K562 (cell line): ENCODE measurements at regions not wholly inside any gene's neighbourhood (a gene's known extent, or its start where the extent isn't known, plus 50 kb on each side); places are given as distances from the start of the nearest gene placed in this dataset.

Experiments
- ATAC-seq: fragments of 200-7000 bp; cut with Tn5 transposase; 3 replicates; pipeline ENCODE4 v1.9.1; 2020; ENCODE audit warnings: moderate library complexity
- BruUV-seq: library from RNA; stranded (reverse); fragments of 400-500 nt; replicated peaks from 2 replicates; lab custom pipeline; 2021; lab: Mats Ljungman, UMichigan
- CTCF ChIA-PET: fragments of 300-600 bp; formaldehyde crosslinking; extraction: SDS; loops from one replicate; lab custom pipeline; 2021; ENCODE audit warnings: low intra/inter-chr PET ratio; lab: Yijun Ruan, JAX
- POLR2A ChIA-PET: fragments of 300-600, 350-650 bp; sonication (Branson Sonifier 250); formaldehyde crosslinking; extraction: SDS; loops from one replicate; lab custom pipeline; 2021; ENCODE audit warnings: antibody characterized with exemption, inconsistent platforms; lab: Yijun Ruan, JAX
- DNase-seq, 4 experiments: peaks; one replicate each; pipeline versions ENCODE4 v3.0.0 to v3.0.0-alpha.2; 2011 to 2018; ENCODE audit warnings: low spot score in 3 of 4, mixed read lengths in 3 of 4; ENCODE audit errors: extremely low read depth in 1 of 4
- FAIRE-seq: peaks from 2 replicates; lab custom pipeline; 2011; peaks lifted over from hg19 to GRCh38; lab: Jason Lieb, UNC
- H2AFZ ChIP-seq: 2 replicates; pipeline ENCODE4 v1.6.0; 2011; ENCODE audit warnings: low read depth, low read length, control low read depth, inconsistent platforms
- H3K27ac ChIP-seq: fragments of 200-600 bp; 3 replicates; pipeline ENCODE4 v1.8.0; 2011; ENCODE audit warnings: low read depth, mild to moderate bottlenecking, control low read depth, inconsistent platforms, low read length, moderate library complexity, mixed read lengths; ENCODE audit errors: extremely low read depth
- H3K27me3 ChIP-seq, 2 experiments: fragments of 300-600 bp in 1 of 2; 2 replicates in 1 of 2; 3 replicates in 1 of 2; pipeline versions ENCODE4 v1.6.0 to v1.8.0; 2011; ENCODE audit warnings: inconsistent platforms in 2 of 2, low read length in 2 of 2, mild to moderate bottlenecking in 1 of 2, mixed read lengths in 1 of 2, moderate library complexity in 1 of 2; ENCODE audit not compliant: control insufficient read depth in 2 of 2, insufficient read depth in 2 of 2
- H3K36me3 ChIP-seq: fragments of 300-600 bp; 3 replicates; pipeline ENCODE4 v1.8.0; 2011; ENCODE audit warnings: mild to moderate bottlenecking, low read length, inconsistent platforms; ENCODE audit not compliant: control insufficient read depth, insufficient read depth
- H3K4me1 ChIP-seq, 2 experiments: fragments of 200-600 bp in 1 of 2; replicated peaks in 1 of 2; 2 replicates in 1 of 2; 3 replicates in 1 of 2; pipeline versions ENCODE4 v1.5.1 to v1.8.0; 2011; ENCODE audit warnings: inconsistent platforms in 2 of 2, low read length in 2 of 2, mild to moderate bottlenecking in 1 of 2, mixed read lengths in 1 of 2, moderate library complexity in 1 of 2; ENCODE audit not compliant: control insufficient read depth in 2 of 2, insufficient read depth in 2 of 2
- H3K4me2 ChIP-seq: 2 replicates; pipeline ENCODE4 v1.6.1; 2011; ENCODE audit warnings: low read length, control low read depth, inconsistent platforms, mixed read lengths; ENCODE audit not compliant: insufficient read depth
- H3K4me3 ChIP-seq: fragments of 200-600 bp; sonication (generic), shearing (Covaris generic); 2 replicates; pipeline ENCODE4 v1.5.1; 2016; ENCODE audit warnings: control low read depth, inconsistent platforms
- H3K79me2 ChIP-seq: fragments of 200-600 bp; 3 replicates; pipeline ENCODE4 v1.8.0; 2011; ENCODE audit warnings: low read length, inconsistent platforms; ENCODE audit not compliant: control insufficient read depth, insufficient read depth
- H3K9ac ChIP-seq, 2 experiments: 2 replicates each; pipeline versions ENCODE4 v1.6.0 to v1.6.1; 2011; ENCODE audit warnings: low read depth in 2 of 2, low read length in 2 of 2, control low read depth in 1 of 2, inconsistent platforms in 1 of 2, mild to moderate bottlenecking in 1 of 2, mixed read lengths in 1 of 2; ENCODE audit not compliant: insufficient read depth in 1 of 2
- H3K9me1 ChIP-seq: one replicate; pipeline ENCODE4 v1.6.0; 2011; ENCODE audit warnings: inconsistent platforms, mild to moderate bottlenecking, low read length, moderate library complexity; ENCODE audit not compliant: control insufficient read depth, insufficient read depth
- H3K9me3 ChIP-seq: replicated peaks from 2 replicates; pipeline ENCODE4 v1.5.1; 2011; ENCODE audit warnings: low read depth, low read length, inconsistent platforms; ENCODE audit not compliant: control insufficient read depth, insufficient read depth
- H4K20me1 ChIP-seq: replicated peaks from 2 replicates; pipeline ENCODE4 v1.6.1; 2011; ENCODE audit warnings: low read length, inconsistent platforms, mixed read lengths; ENCODE audit not compliant: control insufficient read depth, insufficient read depth
- ARNT ChIP-seq, 2 experiments: fragments of 450-650 bp; IDR thresholded peaks; 2 replicates each; pipeline ENCODE4 v1.6.1; 2016; ENCODE audit warnings: mild to moderate bottlenecking in 1 of 2
- CBX2 ChIP-seq: fragments of 200-600 bp; sonication (generic); IDR thresholded peaks from one replicate; pipeline ENCODE4 v1.6.1; 2012; ENCODE audit warnings: mild to moderate bottlenecking, low read length, inconsistent platforms; ENCODE audit not compliant: insufficient read depth, poor library complexity, severe bottlenecking
- GATAD2B ChIP-seq: fragments of 450-650 bp; IDR thresholded peaks from 2 replicates; pipeline ENCODE4 v1.6.1; 2017; ENCODE audit warnings: mild to moderate bottlenecking, borderline replicate concordance
- HDGF ChIP-seq: fragments of 450-650 bp; IDR thresholded peaks from 2 replicates; pipeline ENCODE4 v1.6.1; 2016
- NCOA2 ChIP-seq, 2 experiments: fragments of 450-650 bp; IDR thresholded peaks; 2 replicates each; pipeline ENCODE4 v1.6.1; 2018; ENCODE audit warnings: mild to moderate bottlenecking in 2 of 2, moderate library complexity in 1 of 2; ENCODE audit not compliant: partially characterized antibody in 2 of 2
- NCOA6 ChIP-seq: fragments of 450-650 bp; IDR thresholded peaks from 2 replicates; pipeline ENCODE4 v1.6.1; 2017; ENCODE audit warnings: mild to moderate bottlenecking
- NFIX ChIP-seq: fragments of 250-450 bp; sonication (Bioruptor Pico); IDR thresholded peaks from 2 replicates; pipeline ENCODE4 v1.4.0; 2020; ENCODE audit warnings: low read depth, mild to moderate bottlenecking, moderate library complexity
- NR4A1 ChIP-seq, 2 experiments: fragments of 250-450 bp in 1 of 2; fragments of 450-650 bp in 1 of 2; sonication (Bioruptor Pico) in 1 of 2; IDR thresholded peaks; 2 replicates each; pipeline versions ENCODE4 v1.4.0 to v1.6.1; 2016 to 2020; ENCODE audit warnings: mild to moderate bottlenecking in 2 of 2, missing compliant biosample characterization in 1 of 2, missing genetic modification characterization in 1 of 2, moderate library complexity in 1 of 2
- POU5F1 ChIP-seq: fragments of 150-350 bp; IDR thresholded peaks from 2 replicates; pipeline ENCODE4 v1.6.1; 2014; ENCODE audit warnings: borderline replicate concordance, low read length, low read depth, mild to moderate bottlenecking; ENCODE audit not compliant: partially characterized antibody
- TCF7L2 ChIP-seq: fragments of 150-350 bp; IDR thresholded peaks from 2 replicates; pipeline ENCODE4 v1.6.1; 2016; ENCODE audit warnings: low read depth, mild to moderate bottlenecking, low read length, moderate library complexity
- ZFPM2 ChIP-seq: fragments of 250-450 bp; sonication (Bioruptor Pico); IDR thresholded peaks from 2 replicates; pipeline ENCODE4 v1.5.1; 2022; ENCODE audit warnings: mild to moderate bottlenecking
- ZNF584 ChIP-seq: fragments of 200-800 bp; sonication (Bioruptor generic); IDR thresholded peaks from 2 replicates; pipeline ENCODE4 v1.6.1; 2016; ENCODE audit warnings: low read depth, mild to moderate bottlenecking, missing genetic modification characterization, missing compliant biosample characterization
- ZNF644 ChIP-seq: fragments of 200-800 bp; sonication (Bioruptor generic); IDR thresholded peaks from 2 replicates; pipeline ENCODE4 v1.6.1; 2016; ENCODE audit warnings: low read depth, missing genetic modification characterization, missing compliant biosample characterization
- ZNF79 ChIP-seq: fragments of 250-450 bp; sonication (Bioruptor Pico); IDR thresholded peaks from 2 replicates; pipeline ENCODE4 v1.4.0; 2020; ENCODE audit warnings: low read depth, mild to moderate bottlenecking, moderate library complexity
- WGBS: fragments of 100-300 bp; shearing (Covaris generic); methylation state at CpG from one replicate; pipeline ENCODE4 v1.1.6; 2016; ENCODE audit warnings: low coverage, mixed read lengths; ENCODE audit not compliant: insufficient coverage; ENCODE audit errors: missing lambda C conversion rate; 5-methylcytosine and 5-hydroxymethylcytosine counted together
- in situ Hi-C: fragments of 300-500 bp; cut with MboI; formaldehyde crosslinking; loops from 4 replicates; pipeline ENCODE4 v1.15.0; 2018; ENCODE audit warnings: inconsistent platforms, mixed read lengths
- intact Hi-C: fragments of 100-400 bp; cut with micrococcal nuclease; formaldehyde crosslinking; loops from 2 replicates; pipeline ENCODE4 v1.14.2; 2022
- TF ChIP-seq, protein P1 (sequence below): fragments of 450-650 bp; IDR thresholded peaks from 2 replicates; pipeline ENCODE4 v1.6.1; 2016; ENCODE audit warnings: borderline replicate concordance
- TF ChIP-seq, protein P2 (sequence below): sonication (generic); formaldehyde crosslinking; IDR thresholded peaks from 2 replicates; pipeline ENCODE4 v1.8.0; 2022; ENCODE audit warnings: missing genetic modification reagents, mild to moderate bottlenecking, moderate library complexity, borderline replicate concordance
- TF ChIP-seq, protein P3 (sequence below): fragments of 250-450 bp; sonication (Bioruptor Pico); IDR thresholded peaks from 2 replicates; pipeline ENCODE4 v1.5.0; 2020; ENCODE audit warnings: mild to moderate bottlenecking
- TF ChIP-seq, protein P4 (sequence below), 2 experiments: fragments of 250-450 bp in 1 of 2; fragments of 450-650 bp in 1 of 2; sonication (Bioruptor Pico) in 1 of 2; IDR thresholded peaks; 2 replicates each; pipeline versions ENCODE4 v1.6.1 to v1.8.0; 2016 to 2021; ENCODE audit warnings: mild to moderate bottlenecking in 2 of 2, moderate library complexity in 2 of 2, missing compliant biosample characterization in 1 of 2, missing genetic modification characterization in 1 of 2

DNA sequence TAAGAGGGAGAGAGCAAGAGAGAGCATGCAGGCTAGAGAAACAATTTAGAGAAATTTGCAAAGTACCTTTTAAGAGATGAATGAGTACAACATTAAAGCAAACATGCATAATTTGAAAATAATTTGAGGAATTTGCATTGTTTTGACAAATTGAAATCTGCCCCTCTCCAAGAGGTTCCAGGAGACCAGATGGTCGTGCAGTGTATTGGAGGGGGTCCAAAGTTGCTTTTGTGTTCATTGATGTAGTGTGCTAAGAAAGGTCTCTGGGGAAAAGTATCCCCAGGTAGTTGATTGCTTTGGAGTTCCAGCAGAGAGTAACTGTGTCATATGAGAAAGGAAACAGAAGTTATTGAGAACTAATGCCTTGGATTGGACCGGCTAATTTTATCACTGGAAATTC, 635.0 kb upstream of the TENM3 start:
- Histone ChIP-seq H3K27ac (no peak overlapping the region), H3K9me3 (no peaks in the 10 kb centered on the region), H4K20me1 (no peaks in the 10 kb centered on the region), H3K9ac (no peak overlapping the region), H3K4me2 (no peak overlapping the region), H3K4me1 (no peaks in the 10 kb centered on the region), H3K4me3 (no peak overlapping the region), H3K9me1 (no peaks in the 10 kb centered on the region), H3K79me2 (no peaks in the 10 kb centered on the region), H3K36me3 (no peaks in the 10 kb centered on the region), H3K27me3 (no peaks in the 10 kb centered on the region), H2AFZ (no peak overlapping the region)
- TF ChIP-seq ZFPM2 (CRISPR knock-in tag) (no peak), NR4A1 (CRISPR knock-in tag; IDR thresholded peaks at IDR 0.05) (no peak), NR4A1 (tag; IDR thresholded peaks at IDR 0.05) (no peak), CBX2 (no peak), ZNF79 (CRISPR knock-in tag) (no peak), NCOA6 (no peak), ZNF644 (tag) (no peak), POU5F1 (no peak), NFIX (CRISPR knock-in tag) (no peak), ZNF584 (CRISPR knock-in tag) (no peak), GATAD2B (no peak), TCF7L2 (no peak), ARNT (IDR thresholded peaks at IDR 0.05) (no peak), HDGF (no peak), NCOA2 (IDR thresholded peaks at IDR 0.05; ENCODE audit: partially characterized antibody in 2 of 2) (no peak)
- TF ChIP-seq, protein P1, sequence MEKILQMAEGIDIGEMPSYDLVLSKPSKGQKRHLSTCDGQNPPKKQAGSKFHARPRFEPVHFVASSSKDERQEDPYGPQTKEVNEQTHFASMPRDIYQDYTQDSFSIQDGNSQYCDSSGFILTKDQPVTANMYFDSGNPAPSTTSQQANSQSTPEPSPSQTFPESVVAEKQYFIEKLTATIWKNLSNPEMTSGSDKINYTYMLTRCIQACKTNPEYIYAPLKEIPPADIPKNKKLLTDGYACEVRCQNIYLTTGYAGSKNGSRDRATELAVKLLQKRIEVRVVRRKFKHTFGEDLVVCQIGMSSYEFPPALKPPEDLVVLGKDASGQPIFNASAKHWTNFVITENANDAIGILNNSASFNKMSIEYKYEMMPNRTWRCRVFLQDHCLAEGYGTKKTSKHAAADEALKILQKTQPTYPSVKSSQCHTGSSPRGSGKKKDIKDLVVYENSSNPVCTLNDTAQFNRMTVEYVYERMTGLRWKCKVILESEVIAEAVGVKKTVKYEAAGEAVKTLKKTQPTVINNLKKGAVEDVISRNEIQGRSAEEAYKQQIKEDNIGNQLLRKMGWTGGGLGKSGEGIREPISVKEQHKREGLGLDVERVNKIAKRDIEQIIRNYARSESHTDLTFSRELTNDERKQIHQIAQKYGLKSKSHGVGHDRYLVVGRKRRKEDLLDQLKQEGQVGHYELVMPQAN: no peak
- TF ChIP-seq, protein P2, sequence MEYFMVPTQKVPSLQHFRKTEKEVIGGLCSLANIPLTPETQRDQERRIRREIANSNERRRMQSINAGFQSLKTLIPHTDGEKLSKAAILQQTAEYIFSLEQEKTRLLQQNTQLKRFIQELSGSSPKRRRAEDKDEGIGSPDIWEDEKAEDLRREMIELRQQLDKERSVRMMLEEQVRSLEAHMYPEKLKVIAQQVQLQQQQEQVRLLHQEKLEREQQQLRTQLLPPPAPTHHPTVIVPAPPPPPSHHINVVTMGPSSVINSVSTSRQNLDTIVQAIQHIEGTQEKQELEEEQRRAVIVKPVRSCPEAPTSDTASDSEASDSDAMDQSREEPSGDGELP (CRISPR knock-in tag): no peak
- TF ChIP-seq, protein P3, sequence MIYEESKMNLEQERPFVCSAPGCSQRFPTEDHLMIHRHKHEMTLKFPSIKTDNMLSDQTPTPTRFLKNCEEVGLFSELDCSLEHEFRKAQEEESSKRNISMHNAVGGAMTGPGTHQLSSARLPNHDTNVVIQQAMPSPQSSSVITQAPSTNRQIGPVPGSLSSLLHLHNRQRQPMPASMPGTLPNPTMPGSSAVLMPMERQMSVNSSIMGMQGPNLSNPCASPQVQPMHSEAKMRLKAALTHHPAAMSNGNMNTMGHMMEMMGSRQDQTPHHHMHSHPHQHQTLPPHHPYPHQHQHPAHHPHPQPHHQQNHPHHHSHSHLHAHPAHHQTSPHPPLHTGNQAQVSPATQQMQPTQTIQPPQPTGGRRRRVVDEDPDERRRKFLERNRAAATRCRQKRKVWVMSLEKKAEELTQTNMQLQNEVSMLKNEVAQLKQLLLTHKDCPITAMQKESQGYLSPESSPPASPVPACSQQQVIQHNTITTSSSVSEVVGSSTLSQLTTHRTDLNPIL (CRISPR knock-in tag): no peak
- TF ChIP-seq, protein P4, sequence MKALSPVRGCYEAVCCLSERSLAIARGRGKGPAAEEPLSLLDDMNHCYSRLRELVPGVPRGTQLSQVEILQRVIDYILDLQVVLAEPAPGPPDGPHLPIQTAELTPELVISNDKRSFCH (CRISPR knock-in tag; IDR thresholded peaks at IDR 0.05): no peak
- TF ChIP-seq, protein P4 (tag; IDR thresholded peaks at IDR 0.05): no peak
- no peak for DNase-seq
- CTCF ChIA-PET: no interaction called here
- intact Hi-C loops: no loop called here
- POLR2A ChIA-PET: no interaction called here
- in situ Hi-C loops: no loop called here
- FAIRE-seq: no peak
- BruUV-seq: no TSS peak
- WGBS: 0% methylated on average over 2 of the region's 2 CpGs
- no peak for ATAC-seq
